HG03521 (cell line): ENCODE measurements at regions not wholly inside any gene's neighbourhood (a gene's known extent, or its start where the extent isn't known, plus 50 kb on each side); places are given as distances from the start of the nearest gene placed in this dataset.

ENCODE experiments used
- ATAC-seq: cut with Tn5 transposase; IDR thresholded peaks from one replicate; pipeline ENCODE4 v1.9.1; 2021; ENCODE audit warnings: mild to moderate bottlenecking, moderate library complexity; ENCODE audit not compliant: unreplicated experiment

- ATAC-seq = no peak
Observed at GRCh38 chr17:79506150-79506870, 104.5 kb downstream of the RBFOX3 start.

GRCh38 chr17:79505199-79505598, 105.7 kb downstream of the RBFOX3 start:
- ATAC-seq = no peak

- ATAC-seq = no peak
Observed at GRCh38 chr17:79504181-79504605, 106.7 kb downstream of the RBFOX3 start.

GRCh38 chr17:79503126-79503839, 107.6 kb downstream of the RBFOX3 start:
- ATAC-seq = no peak

GRCh38 chr17:79501910-79502309, 108.9 kb downstream of the RBFOX3 start:
- no peak for ATAC-seq

- ATAC-seq = no peak
Observed at GRCh38 chr17:79500745-79501618, 109.9 kb downstream of the RBFOX3 start.

GRCh38 chr17:79498854-79499253, 112.0 kb downstream of the RBFOX3 start:
- ATAC-seq = no peak

GRCh38 chr17:79497777-79498348, 113.0 kb downstream of the RBFOX3 start:
- no peak for ATAC-seq

GRCh38 chr17:79496422-79497005, 114.3 kb downstream of the RBFOX3 start:
- no peak for ATAC-seq

GRCh38 chr17:79495665-79496064, 115.2 kb downstream of the RBFOX3 start:
- ATAC-seq = no peak

- no peak for ATAC-seq
Observed at GRCh38 chr17:79491006-79491405, 119.8 kb downstream of the RBFOX3 start.

GRCh38 chr17:79490530-79490929, 120.3 kb downstream of the RBFOX3 start:
- no peak for ATAC-seq

GRCh38 chr17:79487149-79487548, 123.7 kb downstream of the RBFOX3 start:
- ATAC-seq = no peak

GRCh38 chr17:79485991-79486390, 124.9 kb downstream of the RBFOX3 start:
- ATAC-seq = no peak

GRCh38 chr17:79485419-79485985, 125.3 kb downstream of the RBFOX3 start:
- no peak for ATAC-seq

GRCh38 chr17:79484600-79485418, 126.0 kb downstream of the RBFOX3 start:
- no peak for ATAC-seq

GRCh38 chr17:79483842-79484241, 127.0 kb downstream of the RBFOX3 start:
- no peak for ATAC-seq

GRCh38 chr17:79482727-79483521, 127.9 kb downstream of the RBFOX3 start:
- ATAC-seq = no peak

- ATAC-seq = no peak
Observed at GRCh38 chr17:79479876-79480275, 131.0 kb downstream of the RBFOX3 start.
